ENCODE measurements at regions not wholly inside any gene's neighbourhood (a gene's known extent, or its start where the extent isn't known, plus 50 kb on each side); places are given as distances from the start of the nearest gene placed in this dataset.
"Not testable (repeated sequence)": the region's sequence is repeated elsewhere in the genome, so short reads cannot be mapped to it uniquely, and the experiment has no call there.

- Histone ChIP-seq H3K27me3 (no peaks in the 10 kb centered on the region), H3K4me3 (no peak overlapping the region), H3K27ac (no peak overlapping the region), H3K36me3 (no peaks in the 10 kb centered on the region), H3K9me3 (peaks cover 0 to 8% of the 10 kb centered on the region in 2 donors), H3K4me1 (no peaks in the 10 kb centered on the region)
- DNase-seq = no peak
- TF ChIP-seq, protein P1, sequence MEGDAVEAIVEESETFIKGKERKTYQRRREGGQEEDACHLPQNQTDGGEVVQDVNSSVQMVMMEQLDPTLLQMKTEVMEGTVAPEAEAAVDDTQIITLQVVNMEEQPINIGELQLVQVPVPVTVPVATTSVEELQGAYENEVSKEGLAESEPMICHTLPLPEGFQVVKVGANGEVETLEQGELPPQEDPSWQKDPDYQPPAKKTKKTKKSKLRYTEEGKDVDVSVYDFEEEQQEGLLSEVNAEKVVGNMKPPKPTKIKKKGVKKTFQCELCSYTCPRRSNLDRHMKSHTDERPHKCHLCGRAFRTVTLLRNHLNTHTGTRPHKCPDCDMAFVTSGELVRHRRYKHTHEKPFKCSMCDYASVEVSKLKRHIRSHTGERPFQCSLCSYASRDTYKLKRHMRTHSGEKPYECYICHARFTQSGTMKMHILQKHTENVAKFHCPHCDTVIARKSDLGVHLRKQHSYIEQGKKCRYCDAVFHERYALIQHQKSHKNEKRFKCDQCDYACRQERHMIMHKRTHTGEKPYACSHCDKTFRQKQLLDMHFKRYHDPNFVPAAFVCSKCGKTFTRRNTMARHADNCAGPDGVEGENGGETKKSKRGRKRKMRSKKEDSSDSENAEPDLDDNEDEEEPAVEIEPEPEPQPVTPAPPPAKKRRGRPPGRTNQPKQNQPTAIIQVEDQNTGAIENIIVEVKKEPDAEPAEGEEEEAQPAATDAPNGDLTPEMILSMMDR (IDR thresholded peaks at IDR 0.05) = no peak
- intact Hi-C loops (cut with DNase I) = no loop called here
- ATAC-seq = no peak
Observed at GRCh38 chr2:208916881-208917280, 507.0 kb upstream of the MAP2 start.

- intact Hi-C loops (cut with DNase I); H3K4me3 ChIP-seq; H3K4me1 ChIP-seq; H3K27ac ChIP-seq; H3K27me3 ChIP-seq; H3K36me3 ChIP-seq; ATAC-seq; DNase-seq: not testable (repeated sequence)
- H3K9me3 ChIP-seq = peaks cover 0 to 17% of the 10 kb centered on the region in 2 donors
Observed at GRCh38 chr2:208921358-208921757, 502.5 kb upstream of the MAP2 start.

GRCh38 chr2:208927867-208928266, 496.0 kb upstream of the MAP2 start:
- DNase-seq (no peak), ATAC-seq (no peak)
- H3K9me3 ChIP-seq = peaks cover 0 to 6% of the 10 kb centered on the region in 2 donors
- no peak overlapping the region for H3K4me3 ChIP-seq
- TF ChIP-seq, protein P1 (IDR thresholded peaks at IDR 0.05) = no peak
- H3K36me3 ChIP-seq = no peaks in the 10 kb centered on the region
- H3K4me1 ChIP-seq = no peaks in the 10 kb centered on the region
- intact Hi-C loops (cut with DNase I) = no loop called here
- H3K27me3 ChIP-seq = no peaks in the 10 kb centered on the region
- H3K27ac ChIP-seq = no peak overlapping the region

DNA sequence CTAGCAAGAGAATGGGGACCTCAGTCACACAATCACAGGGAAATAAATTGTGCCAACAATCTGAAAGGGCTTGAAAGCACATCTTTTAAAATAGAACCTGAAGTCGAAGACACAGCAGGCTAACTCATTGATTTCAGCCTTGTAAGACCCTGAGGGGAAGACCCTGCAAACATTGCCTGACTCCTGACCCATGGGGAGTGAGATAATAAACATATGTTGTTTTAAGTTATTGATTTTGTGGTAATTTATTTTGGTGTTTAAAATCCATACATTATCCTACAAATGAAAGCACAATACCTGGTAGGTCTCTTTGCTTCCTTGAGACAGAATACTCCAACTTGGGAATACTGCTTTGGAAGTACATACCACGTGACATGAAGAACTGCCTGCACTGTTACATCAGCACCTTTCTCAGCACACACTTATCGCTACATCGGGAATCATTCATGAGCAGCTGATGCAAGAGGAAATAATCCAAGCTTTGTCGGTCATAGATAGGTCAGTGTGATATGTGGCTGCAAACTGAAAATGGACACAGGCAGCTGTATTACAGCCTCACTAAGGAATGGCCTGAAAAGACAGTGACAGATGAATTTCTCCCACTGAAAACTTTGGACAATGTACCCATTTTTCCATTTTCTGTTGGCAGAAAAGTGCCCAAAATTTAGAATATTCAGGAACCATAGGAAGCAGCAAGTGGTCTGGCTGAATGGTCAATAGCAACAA, 494.5 kb upstream of the MAP2 start:
- peaks cover 0 to 6% of the 10 kb centered on the region in 2 donors for H3K9me3 ChIP-seq
- H3K27ac ChIP-seq = no peak overlapping the region
- H3K36me3 ChIP-seq = no peaks in the 10 kb centered on the region
- no peak for ATAC-seq
- intact Hi-C loops (cut with DNase I) = no loop called here
- DNase-seq = no peak
- TF ChIP-seq, protein P1 (IDR thresholded peaks at IDR 0.05) = no peak
- no peaks in the 10 kb centered on the region for H3K27me3 ChIP-seq
- no peak overlapping the region for H3K4me3 ChIP-seq
- no peaks in the 10 kb centered on the region for H3K4me1 ChIP-seq

- H3K4me3 ChIP-seq = no peak overlapping the region
- no peaks in the 10 kb centered on the region for H3K4me1 ChIP-seq
- TF ChIP-seq, protein P1 (IDR thresholded peaks at IDR 0.05) = no peak
- DNase-seq (no peak), ATAC-seq (no peak)
- H3K36me3 ChIP-seq = no peaks in the 10 kb centered on the region
- H3K9me3 ChIP-seq = peaks cover 0 to 6% of the 10 kb centered on the region in 2 donors
- intact Hi-C loops (cut with DNase I) = no loop called here
- no peaks in the 10 kb centered on the region for H3K27me3 ChIP-seq
- H3K27ac ChIP-seq = no peak overlapping the region
Observed at GRCh38 chr2:208929894-208930427, 493.9 kb upstream of the MAP2 start.
